K562 (cell line): ENCODE measurements at regions not wholly inside any gene's neighbourhood (a gene's known extent, or its start where the extent isn't known, plus 50 kb on each side); places are given as distances from the start of the nearest gene placed in this dataset.

Experiments used
- ATAC-seq: fragments of 200-7000 bp; cut with Tn5 transposase; 3 replicates; pipeline ENCODE4 v1.9.1; 2020; ENCODE audit warnings: moderate library complexity
- BruUV-seq: library from RNA; stranded (reverse); fragments of 400-500 nt; replicated peaks from 2 replicates; lab custom pipeline; 2021; lab: Mats Ljungman, UMichigan
- CTCF ChIA-PET: fragments of 300-600 bp; formaldehyde crosslinking; extraction: SDS; loops from one replicate; lab custom pipeline; 2021; ENCODE audit warnings: low intra/inter-chr PET ratio; lab: Yijun Ruan, JAX
- POLR2A ChIA-PET: fragments of 300-600, 350-650 bp; sonication (Branson Sonifier 250); formaldehyde crosslinking; extraction: SDS; loops from one replicate; lab custom pipeline; 2021; ENCODE audit warnings: antibody characterized with exemption, inconsistent platforms; lab: Yijun Ruan, JAX
- DNase-seq, 4 experiments: peaks; one replicate each; pipeline versions ENCODE4 v3.0.0 to v3.0.0-alpha.2; 2011 to 2018; ENCODE audit warnings: low spot score in 3 of 4, mixed read lengths in 3 of 4; ENCODE audit errors: extremely low read depth in 1 of 4
- FAIRE-seq: peaks from 2 replicates; lab custom pipeline; 2011; peaks lifted over from hg19 to GRCh38; lab: Jason Lieb, UNC
- H2AFZ ChIP-seq: 2 replicates; pipeline ENCODE4 v1.6.0; 2011; ENCODE audit warnings: low read depth, low read length, control low read depth, inconsistent platforms
- H3K27ac ChIP-seq: fragments of 200-600 bp; 3 replicates; pipeline ENCODE4 v1.8.0; 2011; ENCODE audit warnings: low read depth, mild to moderate bottlenecking, control low read depth, inconsistent platforms, low read length, moderate library complexity, mixed read lengths; ENCODE audit errors: extremely low read depth
- H3K27me3 ChIP-seq, 2 experiments: fragments of 300-600 bp in 1 of 2; 2 replicates in 1 of 2; 3 replicates in 1 of 2; pipeline versions ENCODE4 v1.6.0 to v1.8.0; 2011; ENCODE audit warnings: inconsistent platforms in 2 of 2, low read length in 2 of 2, mild to moderate bottlenecking in 1 of 2, mixed read lengths in 1 of 2, moderate library complexity in 1 of 2; ENCODE audit not compliant: control insufficient read depth in 2 of 2, insufficient read depth in 2 of 2
- H3K36me3 ChIP-seq: fragments of 300-600 bp; 3 replicates; pipeline ENCODE4 v1.8.0; 2011; ENCODE audit warnings: mild to moderate bottlenecking, low read length, inconsistent platforms; ENCODE audit not compliant: control insufficient read depth, insufficient read depth
- H3K4me1 ChIP-seq, 2 experiments: fragments of 200-600 bp in 1 of 2; replicated peaks in 1 of 2; 2 replicates in 1 of 2; 3 replicates in 1 of 2; pipeline versions ENCODE4 v1.5.1 to v1.8.0; 2011; ENCODE audit warnings: inconsistent platforms in 2 of 2, low read length in 2 of 2, mild to moderate bottlenecking in 1 of 2, mixed read lengths in 1 of 2, moderate library complexity in 1 of 2; ENCODE audit not compliant: control insufficient read depth in 2 of 2, insufficient read depth in 2 of 2
- H3K4me2 ChIP-seq: 2 replicates; pipeline ENCODE4 v1.6.1; 2011; ENCODE audit warnings: low read length, control low read depth, inconsistent platforms, mixed read lengths; ENCODE audit not compliant: insufficient read depth
- H3K4me3 ChIP-seq: fragments of 200-600 bp; sonication (generic), shearing (Covaris generic); 2 replicates; pipeline ENCODE4 v1.5.1; 2016; ENCODE audit warnings: control low read depth, inconsistent platforms
- H3K79me2 ChIP-seq: fragments of 200-600 bp; 3 replicates; pipeline ENCODE4 v1.8.0; 2011; ENCODE audit warnings: low read length, inconsistent platforms; ENCODE audit not compliant: control insufficient read depth, insufficient read depth
- H3K9ac ChIP-seq, 2 experiments: 2 replicates each; pipeline versions ENCODE4 v1.6.0 to v1.6.1; 2011; ENCODE audit warnings: low read depth in 2 of 2, low read length in 2 of 2, control low read depth in 1 of 2, inconsistent platforms in 1 of 2, mild to moderate bottlenecking in 1 of 2, mixed read lengths in 1 of 2; ENCODE audit not compliant: insufficient read depth in 1 of 2
- H3K9me1 ChIP-seq: one replicate; pipeline ENCODE4 v1.6.0; 2011; ENCODE audit warnings: inconsistent platforms, mild to moderate bottlenecking, low read length, moderate library complexity; ENCODE audit not compliant: control insufficient read depth, insufficient read depth
- H3K9me3 ChIP-seq: replicated peaks from 2 replicates; pipeline ENCODE4 v1.5.1; 2011; ENCODE audit warnings: low read depth, low read length, inconsistent platforms; ENCODE audit not compliant: control insufficient read depth, insufficient read depth
- H4K20me1 ChIP-seq: replicated peaks from 2 replicates; pipeline ENCODE4 v1.6.1; 2011; ENCODE audit warnings: low read length, inconsistent platforms, mixed read lengths; ENCODE audit not compliant: control insufficient read depth, insufficient read depth
- CEBPB ChIP-seq: fragments of 450-650 bp; IDR thresholded peaks from 2 replicates; pipeline ENCODE4 v1.6.1; 2016; ENCODE audit warnings: missing genetic modification characterization, missing compliant biosample characterization
- FIP1L1 ChIP-seq: fragments of 200-400 bp; formaldehyde crosslinking; IDR thresholded peaks from 2 replicates; pipeline ENCODE4 v1.6.1; 2018; ENCODE audit warnings: mild to moderate bottlenecking, low read depth, low read length; ENCODE audit not compliant: poor library complexity, severe bottlenecking
- HNRNPK ChIP-seq: fragments of 200-400 bp; formaldehyde crosslinking; IDR thresholded peaks from one replicate; pipeline ENCODE4 v1.6.1; 2018; ENCODE audit warnings: mild to moderate bottlenecking, low read depth, low read length; ENCODE audit not compliant: poor library complexity, severe bottlenecking
- SAFB2 ChIP-seq: fragments of 200-400 bp; formaldehyde crosslinking; IDR thresholded peaks from 2 replicates; pipeline ENCODE4 v1.6.1; 2018; ENCODE audit warnings: borderline replicate concordance, low read length, low read depth, moderate library complexity; ENCODE audit not compliant: severe bottlenecking
- ZNF174 ChIP-seq: fragments of 250-450 bp; sonication (Bioruptor Pico); IDR thresholded peaks from 2 replicates; pipeline ENCODE4 v1.4.0; 2020; ENCODE audit warnings: mild to moderate bottlenecking
- ZNF436 ChIP-seq: fragments of 250-450, 450-650 bp; sonication (Bioruptor Pico); formaldehyde crosslinking; IDR thresholded peaks from 2 replicates; pipeline ENCODE4 v1.7.0; 2020; ENCODE audit warnings: mild to moderate bottlenecking
- ZNF512 ChIP-seq: IDR thresholded peaks from 2 replicates; pipeline ENCODE4 v1.6.1; 2016; ENCODE audit warnings: missing genetic modification characterization, missing compliant biosample characterization
- WGBS: fragments of 100-300 bp; shearing (Covaris generic); methylation state at CpG from one replicate; pipeline ENCODE4 v1.1.6; 2016; ENCODE audit warnings: low coverage, mixed read lengths; ENCODE audit not compliant: insufficient coverage; ENCODE audit errors: missing lambda C conversion rate; 5-methylcytosine and 5-hydroxymethylcytosine counted together
- in situ Hi-C: fragments of 300-500 bp; cut with MboI; formaldehyde crosslinking; loops from 4 replicates; pipeline ENCODE4 v1.15.0; 2018; ENCODE audit warnings: inconsistent platforms, mixed read lengths
- intact Hi-C: fragments of 100-400 bp; cut with micrococcal nuclease; formaldehyde crosslinking; loops from 2 replicates; pipeline ENCODE4 v1.14.2; 2022

DNA sequence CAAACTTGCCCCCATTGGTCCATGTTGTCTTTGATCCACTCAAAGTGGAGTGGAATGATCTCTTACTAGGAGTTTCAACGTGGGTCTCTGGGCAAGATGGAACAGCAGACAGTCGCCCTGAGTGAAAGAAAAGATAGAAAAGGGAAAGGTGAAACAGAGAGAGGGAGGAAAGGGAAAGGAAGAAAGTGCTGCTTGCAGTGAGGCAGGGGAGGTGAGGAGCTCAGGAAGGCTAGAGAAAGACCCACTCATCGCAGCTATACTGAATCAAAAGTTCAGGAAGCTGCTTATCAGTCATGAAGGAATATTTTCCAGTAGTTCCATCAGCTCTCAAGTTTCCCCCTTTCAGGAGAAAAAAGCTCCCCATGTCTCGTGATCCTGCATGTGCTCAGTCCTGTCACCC, 86.9 kb downstream of the ZNF467 start:
- Histone ChIP-seq H3K79me2 (no peaks in the 10 kb centered on the region), H3K27me3 (peaks cover 0 to 13% of the 10 kb centered on the region in 2 experiments; a peak in 2 of 5 replicates), H3K9me3 (no peaks in the 10 kb centered on the region; the same call in none of the 2 replicates), H3K9ac (no peak overlapping the region), H3K4me2 (no peak overlapping the region), H3K4me3 (no peak overlapping the region), H3K4me1 (peaks cover 5 to 8% of the 10 kb centered on the region in 2 experiments; a peak in 3 of 5 replicates), H4K20me1 (no peaks in the 10 kb centered on the region), H3K9me1 (no peaks in the 10 kb centered on the region), H2AFZ (no peak overlapping the region), H3K27ac (no peak overlapping the region), H3K36me3 (no peaks in the 10 kb centered on the region)
- POLR2A ChIA-PET = interaction anchor here (0.8 to 3.1 kb wide), 6 partner anchors 9 to 89 kb away, joined by 3 to 10 read pairs (median 5); no protein-coding TSS in a partner anchor
- no TSS peak for BruUV-seq
- in situ Hi-C loops = no loop called here
- CTCF ChIA-PET = interaction anchor here (0.7 kb wide), 1 partner anchor 64 kb away, joined by 3 read pairs; no protein-coding TSS in a partner anchor
- intact Hi-C loops = no loop called here
- 3% methylated on average over 4 of the region's 4 CpGs for WGBS
- FAIRE-seq = no peak
- DNase-seq = no peak
- no peak for ATAC-seq
- TF ChIP-seq HNRNPK (no peak), ZNF174 (CRISPR knock-in tag) (no peak), SAFB2 (no peak), FIP1L1 (no peak)

- BruUV-seq = no TSS peak
- Histone ChIP-seq H3K4me2 (no peak overlapping the region), H3K9me3 (peaks cover under 1% of the 10 kb centered on the region), H3K9ac (no peak overlapping the region), H3K9me1 (no peaks in the 10 kb centered on the region), H3K36me3 (no peaks in the 10 kb centered on the region), H3K4me3 (no peak overlapping the region), H3K79me2 (no peaks in the 10 kb centered on the region), H3K27me3 (peaks cover 0 to 13% of the 10 kb centered on the region in 2 experiments; a peak in 2 of 5 replicates), H3K27ac (no peak overlapping the region), H4K20me1 (no peaks in the 10 kb centered on the region), H2AFZ (no peak overlapping the region), H3K4me1 (peaks cover 5 to 8% of the 10 kb centered on the region in 2 experiments; a peak in 3 of 5 replicates)
- ChIA-PET CTCF (interaction anchor here (0.7 kb wide), 1 partner anchor 64 kb away, joined by 3 read pairs; no protein-coding TSS in a partner anchor), POLR2A (interaction anchor here (0.5 to 3.1 kb wide), 6 partner anchors 10 to 369 kb away, joined by 3 to 10 read pairs (median 6); no protein-coding TSS in a partner anchor)
- DNase-seq (no peak), ATAC-seq (no peak), FAIRE-seq (no peak)
- TF ChIP-seq ZNF436 = no peak
- no peak for TF ChIP-seq ZNF512 (tag)
- TF ChIP-seq CEBPB (tag) = peak; percentile 42; the same call in 1 of the 2 replicates
- 3% methylated on average over 3 of the region's 3 CpGs for WGBS
- in situ Hi-C loops (no loop called here), intact Hi-C loops (no loop called here)
Observed at GRCh38 chr7:149686011-149686410, 87.4 kb downstream of the ZNF467 start.
